Nephron progenitor cell (in vitro differentiated cells): ENCODE measurements at regions not wholly inside any gene's neighbourhood (a gene's known extent, or its start where the extent isn't known, plus 50 kb on each side); places are given as distances from the start of the nearest gene placed in this dataset.

Experiments
- DNase-seq: peaks from one replicate; pipeline ENCODE4 v3.0.0; 2021
- H3K27ac Mint-ChIP-seq: 2 replicates; pipeline ENCODE4 v1.8.0; 2021; ENCODE audit warnings: mild to moderate bottlenecking, moderate library complexity, mixed read lengths
- H3K27me3 Mint-ChIP-seq: 2 replicates; pipeline ENCODE4 v1.8.0; 2021; ENCODE audit warnings: mild to moderate bottlenecking, low read depth, mixed read lengths; ENCODE audit not compliant: poor library complexity
- H3K36me3 Mint-ChIP-seq: 2 replicates; pipeline ENCODE4 v1.8.0; 2021; ENCODE audit warnings: low read depth, mixed read lengths
- H3K4me1 Mint-ChIP-seq: 2 replicates; pipeline ENCODE4 v1.8.0; 2021; ENCODE audit warnings: mixed read lengths
- H3K4me3 Mint-ChIP-seq: 2 replicates; pipeline ENCODE4 v1.8.0; 2021; ENCODE audit warnings: mild to moderate bottlenecking, moderate library complexity, mixed read lengths
- H3K9me3 Mint-ChIP-seq: 2 replicates; pipeline ENCODE4 v1.8.0; 2021; ENCODE audit warnings: mild to moderate bottlenecking, moderate library complexity, mixed read lengths
- TF ChIP-seq, protein P1 (sequence below): fragments of 200-600 bp; sonication (generic); IDR thresholded peaks from 2 replicates; pipeline ENCODE4 v1.5.0; 2021; ENCODE audit warnings: antibody characterized with exemption

DNA sequence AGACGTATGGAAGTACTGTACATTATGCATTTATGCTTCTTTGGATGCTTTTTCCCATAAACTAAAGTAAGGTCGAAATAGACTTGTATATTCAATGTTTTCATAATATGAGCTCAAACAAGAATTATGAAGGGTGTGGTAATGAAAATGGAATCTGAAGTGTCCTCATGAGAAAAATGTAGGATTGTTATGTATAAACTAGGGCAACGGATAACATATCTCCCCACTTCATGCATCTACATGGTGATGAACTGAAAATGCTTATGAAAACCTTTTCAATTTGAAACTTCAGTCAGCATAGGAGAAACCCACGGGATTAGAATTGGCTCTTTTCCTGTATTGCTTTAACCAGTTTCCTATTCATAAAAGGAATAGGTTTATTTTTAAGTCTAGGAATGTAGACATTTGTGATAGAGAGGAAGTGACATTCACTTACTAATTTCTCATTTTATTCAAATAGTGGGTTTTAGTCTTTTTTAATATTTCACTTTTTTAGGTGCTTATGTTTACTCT is 608.2 kb upstream of the GCFC2 start:
- TF ChIP-seq, protein P1, sequence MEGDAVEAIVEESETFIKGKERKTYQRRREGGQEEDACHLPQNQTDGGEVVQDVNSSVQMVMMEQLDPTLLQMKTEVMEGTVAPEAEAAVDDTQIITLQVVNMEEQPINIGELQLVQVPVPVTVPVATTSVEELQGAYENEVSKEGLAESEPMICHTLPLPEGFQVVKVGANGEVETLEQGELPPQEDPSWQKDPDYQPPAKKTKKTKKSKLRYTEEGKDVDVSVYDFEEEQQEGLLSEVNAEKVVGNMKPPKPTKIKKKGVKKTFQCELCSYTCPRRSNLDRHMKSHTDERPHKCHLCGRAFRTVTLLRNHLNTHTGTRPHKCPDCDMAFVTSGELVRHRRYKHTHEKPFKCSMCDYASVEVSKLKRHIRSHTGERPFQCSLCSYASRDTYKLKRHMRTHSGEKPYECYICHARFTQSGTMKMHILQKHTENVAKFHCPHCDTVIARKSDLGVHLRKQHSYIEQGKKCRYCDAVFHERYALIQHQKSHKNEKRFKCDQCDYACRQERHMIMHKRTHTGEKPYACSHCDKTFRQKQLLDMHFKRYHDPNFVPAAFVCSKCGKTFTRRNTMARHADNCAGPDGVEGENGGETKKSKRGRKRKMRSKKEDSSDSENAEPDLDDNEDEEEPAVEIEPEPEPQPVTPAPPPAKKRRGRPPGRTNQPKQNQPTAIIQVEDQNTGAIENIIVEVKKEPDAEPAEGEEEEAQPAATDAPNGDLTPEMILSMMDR: no peak
- peaks cover 4% of the 10 kb centered on the region for H3K27me3 Mint-ChIP-seq
- H3K27ac Mint-ChIP-seq: no peak overlapping the region
- H3K4me1 Mint-ChIP-seq: no peaks in the 10 kb centered on the region
- H3K9me3 Mint-ChIP-seq: no peaks in the 10 kb centered on the region
- H3K4me3 Mint-ChIP-seq: no peak overlapping the region
- no peaks in the 10 kb centered on the region for H3K36me3 Mint-ChIP-seq
- DNase-seq: no peak

DNA sequence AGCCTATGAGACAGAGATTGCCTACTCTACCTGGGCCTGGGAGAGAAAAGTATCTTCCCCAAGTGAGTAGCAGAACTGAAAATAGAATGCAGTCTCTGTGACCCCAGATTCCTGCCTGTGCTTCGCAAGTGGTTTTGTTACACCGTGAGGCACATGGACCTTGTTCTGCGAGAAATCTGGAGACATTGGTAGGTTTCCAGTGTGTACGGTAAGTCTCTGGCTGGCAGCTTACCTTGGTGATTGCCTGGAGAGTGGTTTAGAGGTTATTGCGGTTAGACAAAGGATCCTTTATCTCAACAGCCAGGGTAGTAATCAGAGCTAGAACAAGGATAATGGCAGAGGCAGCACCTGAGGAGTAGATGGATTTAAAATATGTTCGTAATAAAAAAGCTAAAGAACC is 606.0 kb upstream of the GCFC2 start:
- Mint-ChIP-seq H3K27me3 (no peaks in the 10 kb centered on the region), H3K4me3 (no peak overlapping the region), H3K9me3 (no peaks in the 10 kb centered on the region)

DNA sequence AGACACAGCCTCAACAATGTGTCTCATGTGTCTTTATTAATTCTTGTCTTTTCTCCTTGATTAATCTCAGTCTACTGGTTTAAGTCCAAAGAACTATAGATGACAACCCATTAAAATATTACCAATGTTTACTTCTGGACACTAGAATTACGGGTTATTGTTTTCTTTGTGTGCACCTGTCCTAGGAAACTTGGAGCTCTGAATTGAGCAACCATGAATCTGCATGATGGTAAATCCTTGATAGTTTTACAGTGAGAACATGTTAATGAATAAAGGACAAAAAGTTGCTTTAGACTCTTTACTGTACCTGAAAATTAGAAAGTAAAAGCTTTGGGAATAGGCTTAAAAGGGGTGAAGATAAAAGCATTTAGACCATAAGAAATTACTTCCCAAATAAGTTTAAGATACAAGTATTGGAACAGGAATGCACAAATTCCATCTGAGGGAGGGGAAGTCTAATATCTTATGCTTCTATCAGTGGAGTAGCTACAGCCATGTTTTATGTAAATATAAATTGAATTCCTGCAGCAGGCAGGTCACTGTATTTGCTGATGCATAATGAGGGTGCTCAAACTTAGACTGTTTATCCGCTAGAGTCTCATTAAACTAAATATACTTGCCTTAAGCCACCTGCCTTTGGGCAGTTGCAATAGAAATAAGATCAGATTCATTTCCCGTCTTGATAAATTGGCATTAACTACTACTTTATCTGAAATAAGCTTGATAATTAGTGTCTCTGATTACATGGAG is 603.7 kb upstream of the GCFC2 start:
- Mint-ChIP-seq H3K27me3 (no peaks in the 10 kb centered on the region), H3K4me1 (peaks cover 4% of the 10 kb centered on the region), H3K4me3 (no peak overlapping the region), H3K27ac (no peak overlapping the region), H3K9me3 (no peaks in the 10 kb centered on the region), H3K36me3 (no peaks in the 10 kb centered on the region)
- TF ChIP-seq, protein P1: no peak
- DNase-seq: no peak

More for the DNA sequence above, 606.0 kb upstream of the GCFC2 start:
- H3K27ac Mint-ChIP-seq: no peak overlapping the region
- TF ChIP-seq, protein P1: no peak
- H3K4me1 Mint-ChIP-seq: peaks cover 3% of the 10 kb centered on the region
- H3K36me3 Mint-ChIP-seq: no peaks in the 10 kb centered on the region
- no peak for DNase-seq

- no peak overlapping the region for H3K27ac Mint-ChIP-seq
- H3K9me3 Mint-ChIP-seq: no peaks in the 10 kb centered on the region
- no peaks in the 10 kb centered on the region for H3K36me3 Mint-ChIP-seq
- TF ChIP-seq, protein P1: no peak
- no peak for DNase-seq
- no peak overlapping the region for H3K4me3 Mint-ChIP-seq
- no peaks in the 10 kb centered on the region for H3K27me3 Mint-ChIP-seq
- H3K4me1 Mint-ChIP-seq: peaks cover 4% of the 10 kb centered on the region
Measured at GRCh38 chr2:76312236-76312635, 601.5 kb upstream of the GCFC2 start.

- Mint-ChIP-seq H3K4me3 (no peak overlapping the region), H3K27ac (no peak overlapping the region), H3K4me1 (peaks cover 4% of the 10 kb centered on the region), H3K27me3 (no peaks in the 10 kb centered on the region), H3K36me3 (no peaks in the 10 kb centered on the region), H3K9me3 (no peaks in the 10 kb centered on the region)
- TF ChIP-seq, protein P1: no peak
- DNase-seq: no peak
Measured at GRCh38 chr2:76311728-76312127, 601.0 kb upstream of the GCFC2 start.
